HFFc6 (cell line): ENCODE measurements at regions not wholly inside any gene's neighbourhood (a gene's known extent, or its start where the extent isn't known, plus 50 kb on each side); places are given as distances from the start of the nearest gene placed in this dataset.
A peak's percentile ranks its signal among the peaks of the same experiment; 100 is the strongest.

Source experiments
- DNase-seq: peaks from one replicate; pipeline ENCODE4 v3.0.0-alpha.2; 2018
- H3K27ac Mint-ChIP-seq: 2 replicates; pipeline ENCODE4 v1.8.0; 2020; ENCODE audit warnings: mild to moderate bottlenecking, mixed read lengths
- H3K27me3 Mint-ChIP-seq: 2 replicates; pipeline ENCODE4 v1.8.0; 2021; ENCODE audit warnings: mild to moderate bottlenecking, moderate library complexity, mixed read lengths; ENCODE audit not compliant: insufficient read depth
- H3K36me3 Mint-ChIP-seq: 2 replicates; pipeline ENCODE4 v1.8.0; 2021; ENCODE audit warnings: low read depth, mixed read lengths
- H3K4me1 Mint-ChIP-seq: 2 replicates; pipeline ENCODE4 v1.8.0; 2020; ENCODE audit warnings: low read depth, mixed read lengths
- H3K4me3 Mint-ChIP-seq: 2 replicates; pipeline ENCODE4 v1.8.0; 2020; ENCODE audit warnings: mild to moderate bottlenecking, moderate library complexity, mixed read lengths
- H3K9me3 Mint-ChIP-seq: 2 replicates; pipeline ENCODE4 v1.8.0; 2020; ENCODE audit warnings: mild to moderate bottlenecking, mixed read lengths
- TF ChIP-seq, protein P1 (sequence below): fragments of 200-600 bp; sonication (generic); IDR thresholded peaks from 2 replicates; pipeline ENCODE4 v1.5.0; 2021; ENCODE audit warnings: antibody characterized with exemption, mild to moderate bottlenecking

DNA sequence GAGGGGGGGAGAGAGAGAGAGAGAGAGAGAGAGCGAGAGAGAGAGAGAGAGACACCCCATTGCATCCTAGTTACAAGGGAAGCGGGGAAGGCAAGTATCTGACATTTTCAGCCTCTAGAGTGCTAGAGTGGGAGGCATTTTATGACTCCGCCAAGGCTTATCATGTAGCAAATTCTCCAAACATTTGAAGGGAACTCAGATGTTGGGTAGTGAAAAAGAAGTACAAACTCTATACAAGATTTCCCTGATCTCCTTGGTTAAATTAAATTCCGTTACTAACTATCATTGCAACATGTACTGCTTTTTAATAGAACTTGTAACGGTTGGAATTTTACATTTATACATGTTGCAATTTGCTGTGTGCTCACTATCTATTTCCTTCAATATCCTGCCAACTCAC lies 83.4 kb upstream of the FAM3C start:
- TF ChIP-seq, protein P1, sequence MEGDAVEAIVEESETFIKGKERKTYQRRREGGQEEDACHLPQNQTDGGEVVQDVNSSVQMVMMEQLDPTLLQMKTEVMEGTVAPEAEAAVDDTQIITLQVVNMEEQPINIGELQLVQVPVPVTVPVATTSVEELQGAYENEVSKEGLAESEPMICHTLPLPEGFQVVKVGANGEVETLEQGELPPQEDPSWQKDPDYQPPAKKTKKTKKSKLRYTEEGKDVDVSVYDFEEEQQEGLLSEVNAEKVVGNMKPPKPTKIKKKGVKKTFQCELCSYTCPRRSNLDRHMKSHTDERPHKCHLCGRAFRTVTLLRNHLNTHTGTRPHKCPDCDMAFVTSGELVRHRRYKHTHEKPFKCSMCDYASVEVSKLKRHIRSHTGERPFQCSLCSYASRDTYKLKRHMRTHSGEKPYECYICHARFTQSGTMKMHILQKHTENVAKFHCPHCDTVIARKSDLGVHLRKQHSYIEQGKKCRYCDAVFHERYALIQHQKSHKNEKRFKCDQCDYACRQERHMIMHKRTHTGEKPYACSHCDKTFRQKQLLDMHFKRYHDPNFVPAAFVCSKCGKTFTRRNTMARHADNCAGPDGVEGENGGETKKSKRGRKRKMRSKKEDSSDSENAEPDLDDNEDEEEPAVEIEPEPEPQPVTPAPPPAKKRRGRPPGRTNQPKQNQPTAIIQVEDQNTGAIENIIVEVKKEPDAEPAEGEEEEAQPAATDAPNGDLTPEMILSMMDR, result no peak
- H3K27ac Mint-ChIP-seq, result no peak overlapping the region
- H3K36me3 Mint-ChIP-seq, result no peaks in the 10 kb centered on the region
- H3K9me3 Mint-ChIP-seq, result no peaks in the 10 kb centered on the region
- H3K4me3 Mint-ChIP-seq, result no peak overlapping the region
- H3K27me3 Mint-ChIP-seq, result no peaks in the 10 kb centered on the region; the same call in 1 of the 2 replicates
- peaks cover 35% of the 10 kb centered on the region for H3K4me1 Mint-ChIP-seq
- no peak for DNase-seq

DNA sequence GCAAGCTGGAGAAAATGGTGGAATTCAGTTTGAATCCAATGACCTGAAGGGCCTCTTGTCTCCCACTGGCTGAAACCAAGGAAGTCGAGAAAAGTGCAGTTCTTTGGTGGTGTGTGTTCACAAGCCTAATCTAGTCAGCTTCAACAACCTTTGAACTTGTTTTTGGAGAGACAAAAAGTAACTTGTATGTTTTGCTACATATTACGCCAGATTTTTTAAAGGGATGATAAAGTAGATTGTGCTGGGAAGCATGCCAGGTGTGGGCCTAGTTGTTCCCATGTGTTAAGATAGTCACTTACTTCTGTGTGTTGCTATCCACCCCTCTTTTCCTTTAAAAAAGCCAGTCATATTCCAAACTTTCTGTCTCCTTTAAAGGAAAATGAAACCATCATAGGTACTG lies 79.7 kb upstream of the FAM3C start:
- no peaks in the 10 kb centered on the region for H3K36me3 Mint-ChIP-seq
- no peaks in the 10 kb centered on the region; the same call in 1 of the 2 replicates for H3K27me3 Mint-ChIP-seq
- DNase-seq, result no peak
- H3K27ac Mint-ChIP-seq, result no peak overlapping the region
- TF ChIP-seq, protein P1, result no peak
- H3K4me3 Mint-ChIP-seq, result no peak overlapping the region
- H3K4me1 Mint-ChIP-seq, result peaks cover 47% of the 10 kb centered on the region
- no peaks in the 10 kb centered on the region for H3K9me3 Mint-ChIP-seq

DNA sequence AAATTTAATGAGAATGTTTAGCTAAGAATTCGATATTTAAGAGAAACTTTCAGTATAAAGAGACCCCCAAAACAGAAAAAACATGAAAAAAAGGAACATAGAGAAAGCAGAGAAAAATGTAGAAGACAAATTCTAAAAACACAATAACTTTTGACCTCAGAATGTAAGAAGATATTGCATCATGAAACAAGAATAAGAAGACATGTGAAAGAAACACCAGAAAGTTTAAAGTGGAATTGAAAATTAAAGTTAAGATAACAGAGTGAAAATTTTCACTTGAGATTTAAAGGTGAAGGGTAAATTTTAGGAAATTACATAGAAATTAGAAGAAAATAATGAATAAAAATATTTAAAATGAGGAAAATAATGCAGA lies 78.2 kb upstream of the FAM3C start:
- Mint-ChIP-seq H3K27ac (peak overlapping the region; percentile 34; the same call in 1 of the 2 replicates), H3K36me3 (no peaks in the 10 kb centered on the region), H3K27me3 (no peaks in the 10 kb centered on the region; the same call in 1 of the 2 replicates), H3K4me3 (peak overlapping the region; percentile 65; the same call in 1 of the 2 replicates), H3K9me3 (no peaks in the 10 kb centered on the region), H3K4me1 (peaks cover 37% of the 10 kb centered on the region; the same call in 1 of the 2 replicates)
- no peak for DNase-seq
- TF ChIP-seq, protein P1, result no peak

DNA sequence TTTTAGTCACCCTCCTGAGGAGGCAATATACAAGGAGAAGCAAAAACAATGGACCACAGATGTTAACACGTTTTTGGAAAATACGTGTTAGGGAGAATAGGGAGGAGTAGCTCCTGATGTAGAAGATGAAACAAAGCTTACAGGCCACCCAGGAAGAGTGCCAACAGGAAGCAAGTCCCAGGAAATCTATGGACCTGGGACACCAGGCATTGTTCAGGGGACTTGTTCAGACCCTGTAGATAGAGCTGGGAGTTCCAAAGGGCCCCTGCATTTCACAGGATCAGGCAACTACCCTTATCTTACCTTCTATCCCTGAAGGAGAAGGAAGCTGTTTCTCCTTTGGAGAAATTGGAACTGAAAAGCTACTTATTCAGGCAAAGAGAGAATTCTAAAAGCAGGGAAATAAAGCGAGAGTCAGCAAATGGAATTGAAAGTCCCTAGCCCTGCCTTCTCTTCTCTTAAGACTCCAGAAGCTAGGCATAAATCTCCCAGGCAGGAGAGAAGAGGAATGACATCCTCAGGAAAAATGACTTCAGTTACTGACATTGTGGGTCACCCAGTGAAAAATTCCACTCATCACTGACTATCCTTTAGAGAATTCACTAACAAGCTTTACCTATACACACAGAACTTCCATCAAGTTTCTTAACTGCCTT lies 77.7 kb upstream of the FAM3C start:
- Mint-ChIP-seq H3K9me3 (no peaks in the 10 kb centered on the region), H3K27me3 (no peaks in the 10 kb centered on the region; the same call in 1 of the 2 replicates), H3K4me3 (peak overlapping the region; percentile 65; the same call in 1 of the 2 replicates), H3K27ac (peak overlapping the region; percentile 34), H3K4me1 (peaks cover 39% of the 10 kb centered on the region; the same call in 1 of the 2 replicates), H3K36me3 (no peaks in the 10 kb centered on the region)
- TF ChIP-seq, protein P1, result no peak
- DNase-seq, result no peak

DNA sequence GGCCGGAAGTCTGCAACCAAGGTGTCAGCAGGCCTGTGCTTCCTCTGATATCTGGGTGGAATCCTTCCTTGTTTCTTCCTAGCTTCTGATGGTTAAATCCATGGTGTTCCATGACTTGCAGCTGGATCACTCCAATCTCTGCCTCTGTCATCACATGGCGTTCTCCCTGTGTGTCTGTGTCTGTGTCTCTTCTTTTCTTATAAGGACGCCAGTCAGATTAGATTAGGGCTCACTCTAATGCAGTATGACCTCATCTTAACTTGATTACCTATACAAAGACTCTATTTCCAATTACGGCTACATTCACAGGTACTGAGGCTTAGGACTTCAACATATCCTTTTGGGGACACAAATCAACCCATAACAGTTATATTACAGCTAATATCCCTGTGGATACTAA lies 70.3 kb upstream of the FAM3C start:
- peaks cover 8% of the 10 kb centered on the region; the same call in 1 of the 2 replicates for H3K4me1 Mint-ChIP-seq
- no peaks in the 10 kb centered on the region for H3K9me3 Mint-ChIP-seq
- H3K36me3 Mint-ChIP-seq, result no peaks in the 10 kb centered on the region
- TF ChIP-seq, protein P1, result no peak
- no peak for DNase-seq
- H3K4me3 Mint-ChIP-seq, result no peak overlapping the region
- H3K27me3 Mint-ChIP-seq, result peaks cover 3% of the 10 kb centered on the region; the same call in 1 of the 2 replicates
- no peak overlapping the region for H3K27ac Mint-ChIP-seq
